ENCODE measurements at regions not wholly inside any gene's neighbourhood (a gene's known extent, or its start where the extent isn't known, plus 50 kb on each side); places are given as distances from the start of the nearest gene placed in this dataset.
"Not testable (repeated sequence)": the region's sequence is repeated elsewhere in the genome, so short reads cannot be mapped to it uniquely, and the experiment has no call there.

- intact Hi-C loops (cut with DNase I) = not testable (repeated sequence)
- peak in 1 of 2 donors; percentile 63 for ATAC-seq
These were observed 251.2 kb upstream of the TPTE start for GRCh38 chr21:10270211-10270610.

GRCh38 chr21:10271666-10272207 is 249.6 kb upstream of the TPTE start:
- ATAC-seq = not testable (repeated sequence)
- peak; percentile 2 for DNase-seq

More at GRCh38 chr21:10270211-10270610, 251.2 kb upstream of the TPTE start:
- DNase-seq = not testable (repeated sequence)

GRCh38 chr21:10272216-10272615 is 249.2 kb upstream of the TPTE start:
- DNase-seq (peak; percentile 7), ATAC-seq (peak in 1 of 2 donors; percentile 90)
- intact Hi-C loops (cut with DNase I) = no loop called here

More at GRCh38 chr21:10271666-10272207, 249.6 kb upstream of the TPTE start:
- intact Hi-C loops (cut with DNase I) = not testable (repeated sequence)

- ATAC-seq (no peak), DNase-seq (no peak)
- intact Hi-C loops (cut with DNase I) = no loop called here
These were observed 248.2 kb upstream of the TPTE start for GRCh38 chr21:10273196-10273595.

GRCh38 chr21:10273794-10274338 is 247.5 kb upstream of the TPTE start:
- ATAC-seq (peak in 1 of 2 donors; percentile 86), DNase-seq (peak; percentile 6)
- intact Hi-C loops (cut with DNase I) = not testable (repeated sequence)
